ENCODE measurements at regions not wholly inside any gene's neighbourhood (a gene's known extent, or its start where the extent isn't known, plus 50 kb on each side); places are given as distances from the start of the nearest gene placed in this dataset.
A peak's percentile ranks its signal among the peaks of the same experiment; 100 is the strongest.

DNA sequence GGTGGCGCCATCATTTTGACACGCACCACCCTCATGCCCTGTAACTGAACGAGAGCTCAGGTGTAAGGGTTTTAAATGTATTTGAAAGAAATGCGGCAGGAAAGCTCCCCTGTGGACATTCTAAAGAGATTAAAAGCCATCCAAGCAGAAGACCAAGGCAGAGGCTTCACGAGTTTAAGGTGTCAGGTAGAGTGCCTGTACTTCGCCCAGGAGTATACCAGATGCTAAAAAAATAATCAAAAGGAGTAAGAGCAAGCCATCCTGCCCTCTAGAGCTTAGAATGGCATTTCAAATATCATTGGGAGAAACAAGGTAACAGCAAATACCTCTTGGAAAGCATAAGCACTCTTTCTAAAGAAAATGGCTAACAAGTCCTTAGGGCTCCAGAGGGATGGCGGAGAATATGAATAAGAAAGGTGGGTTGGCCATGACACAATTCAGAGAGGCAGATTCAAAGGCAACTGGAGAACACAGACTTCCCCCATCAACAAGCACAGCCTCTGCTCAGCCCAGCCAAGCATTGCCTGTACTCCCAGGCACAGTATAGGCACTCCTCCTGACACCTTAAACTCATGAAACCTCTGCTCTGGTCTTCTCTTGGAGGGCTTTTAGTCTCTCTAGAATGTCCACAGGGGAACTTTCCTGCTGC lies 447.6 kb downstream of the SUCLA2 start:
- H3K27ac ChIP-seq (ENCODE audit: low read length): no peak overlapping the region
- no peaks in the 10 kb centered on the region for H4K20me1 ChIP-seq (ENCODE audit: insufficient read depth)
- H3K4me2 ChIP-seq (ENCODE audit: low read length): no peak overlapping the region
- H2AFZ ChIP-seq (ENCODE audit: low read depth, low read length): no peak overlapping the region
- no peaks in the 10 kb centered on the region for H3K9me2 ChIP-seq (ENCODE audit: insufficient read depth, low read length)
- H3F3A ChIP-seq (ENCODE audit: insufficient read depth, low read length, poor library complexity, severe bottlenecking): no peaks in the 10 kb centered on the region
- H3K9ac ChIP-seq (ENCODE audit: low read length): no peak overlapping the region
- H3K4me3 ChIP-seq (ENCODE audit: low read length): no peak overlapping the region
- H3K27me3 ChIP-seq (ENCODE audit: insufficient read depth, low read depth, low read length): no peaks in the 10 kb centered on the region
- no peaks in the 10 kb centered on the region for H3K36me3 ChIP-seq (ENCODE audit: insufficient read depth, low read length)
- H3K9me3 ChIP-seq (ENCODE audit: low read length): no peaks in the 10 kb centered on the region
- TF ChIP-seq TAF1 (IDR thresholded peaks at IDR 0.05; ENCODE audit: low read depth) (no peak), SMC3 (conservative IDR thresholded peaks at IDR 0.05; ENCODE audit: poor library complexity) (no peak)
- H3K79me2 ChIP-seq (replicated peaks; ENCODE audit: insufficient read depth, low read length): no peaks in the 10 kb centered on the region

DNA sequence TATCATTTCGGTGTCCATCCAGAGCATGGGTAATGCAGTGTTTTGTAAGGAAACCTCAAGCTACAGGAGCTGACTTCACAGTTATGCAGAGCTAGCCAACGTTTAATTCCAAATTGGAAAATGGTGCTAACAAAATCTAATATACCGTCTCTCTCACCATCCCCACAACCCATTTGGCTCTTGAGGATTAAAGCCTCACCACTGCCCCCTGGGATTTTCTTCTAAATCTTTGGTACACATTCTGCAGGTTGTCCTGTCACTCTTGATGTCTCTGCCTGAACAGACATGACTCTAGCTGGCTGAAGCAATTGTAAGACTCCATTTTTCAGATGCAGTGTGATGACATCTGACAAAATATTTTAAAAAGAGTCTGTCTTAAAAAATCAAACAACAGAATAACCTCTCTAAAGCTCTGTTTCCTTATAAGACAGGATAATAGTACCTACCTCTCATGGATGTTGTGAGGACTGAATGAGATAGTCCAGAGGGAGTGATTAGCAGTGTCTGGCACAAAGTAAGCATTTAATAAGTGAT lies 451.8 kb downstream of the SUCLA2 start:
- Histone ChIP-seq H3K9ac (ENCODE audit: low read length) (no peak overlapping the region), H3K79me2 (replicated peaks; ENCODE audit: insufficient read depth, low read length) (no peaks in the 10 kb centered on the region)

DNA sequence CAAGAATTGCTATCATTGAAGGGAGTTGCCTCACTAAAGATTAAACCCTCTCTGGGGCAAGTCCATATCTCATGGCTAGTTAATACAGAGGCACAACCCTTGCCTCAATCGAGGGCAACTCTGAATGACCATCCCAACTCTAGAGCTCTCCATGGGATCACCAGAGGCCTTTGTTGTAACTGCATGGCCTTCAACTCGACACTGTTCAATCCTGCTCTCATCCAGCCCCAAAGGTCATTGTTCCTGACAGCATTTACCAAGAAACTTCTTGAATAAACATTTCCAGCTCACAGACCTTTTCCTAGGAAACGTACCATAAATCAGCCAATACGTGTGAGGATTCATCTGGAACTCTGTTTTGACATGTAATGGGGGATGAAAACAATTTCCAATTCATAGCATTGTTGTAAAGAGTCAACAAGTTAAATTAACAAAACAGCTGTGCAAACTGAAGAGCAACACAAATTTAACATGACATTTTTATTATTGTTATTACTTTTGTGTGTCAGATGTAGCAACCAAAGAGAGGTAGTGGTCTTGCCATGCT lies 452.7 kb downstream of the SUCLA2 start:
- TF ChIP-seq EZH2 (IDR thresholded peaks at IDR 0.05; ENCODE audit: borderline replicate concordance, insufficient read depth, low read length, poor library complexity, severe bottlenecking) (no peak), SMC3 (conservative IDR thresholded peaks at IDR 0.05; ENCODE audit: poor library complexity) (no peak), MXI1 (conservative IDR thresholded peaks at IDR 0.05; ENCODE audit: poor library complexity, severe bottlenecking) (no peak), EP300 (conservative IDR thresholded peaks at IDR 0.05; ENCODE audit: poor library complexity, severe bottlenecking) (no peak), POLR2AphosphoS5 (IDR thresholded peaks at IDR 0.05) (no peak)
- TF ChIP-seq, protein P1, sequence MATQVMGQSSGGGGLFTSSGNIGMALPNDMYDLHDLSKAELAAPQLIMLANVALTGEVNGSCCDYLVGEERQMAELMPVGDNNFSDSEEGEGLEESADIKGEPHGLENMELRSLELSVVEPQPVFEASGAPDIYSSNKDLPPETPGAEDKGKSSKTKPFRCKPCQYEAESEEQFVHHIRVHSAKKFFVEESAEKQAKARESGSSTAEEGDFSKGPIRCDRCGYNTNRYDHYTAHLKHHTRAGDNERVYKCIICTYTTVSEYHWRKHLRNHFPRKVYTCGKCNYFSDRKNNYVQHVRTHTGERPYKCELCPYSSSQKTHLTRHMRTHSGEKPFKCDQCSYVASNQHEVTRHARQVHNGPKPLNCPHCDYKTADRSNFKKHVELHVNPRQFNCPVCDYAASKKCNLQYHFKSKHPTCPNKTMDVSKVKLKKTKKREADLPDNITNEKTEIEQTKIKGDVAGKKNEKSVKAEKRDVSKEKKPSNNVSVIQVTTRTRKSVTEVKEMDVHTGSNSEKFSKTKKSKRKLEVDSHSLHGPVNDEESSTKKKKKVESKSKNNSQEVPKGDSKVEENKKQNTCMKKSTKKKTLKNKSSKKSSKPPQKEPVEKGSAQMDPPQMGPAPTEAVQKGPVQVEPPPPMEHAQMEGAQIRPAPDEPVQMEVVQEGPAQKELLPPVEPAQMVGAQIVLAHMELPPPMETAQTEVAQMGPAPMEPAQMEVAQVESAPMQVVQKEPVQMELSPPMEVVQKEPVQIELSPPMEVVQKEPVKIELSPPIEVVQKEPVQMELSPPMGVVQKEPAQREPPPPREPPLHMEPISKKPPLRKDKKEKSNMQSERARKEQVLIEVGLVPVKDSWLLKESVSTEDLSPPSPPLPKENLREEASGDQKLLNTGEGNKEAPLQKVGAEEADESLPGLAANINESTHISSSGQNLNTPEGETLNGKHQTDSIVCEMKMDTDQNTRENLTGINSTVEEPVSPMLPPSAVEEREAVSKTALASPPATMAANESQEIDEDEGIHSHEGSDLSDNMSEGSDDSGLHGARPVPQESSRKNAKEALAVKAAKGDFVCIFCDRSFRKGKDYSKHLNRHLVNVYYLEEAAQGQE (IDR thresholded peaks at IDR 0.05; ENCODE audit: borderline replicate concordance): no peak
- Histone ChIP-seq H3K9ac (ENCODE audit: low read length) (no peak overlapping the region), H3K36me3 (ENCODE audit: insufficient read depth, low read length) (no peaks in the 10 kb centered on the region), H4K20me1 (ENCODE audit: insufficient read depth) (no peaks in the 10 kb centered on the region), H3K4me2 (ENCODE audit: low read length) (no peak overlapping the region), H3K9me3 (ENCODE audit: low read length) (no peaks in the 10 kb centered on the region), H2AFZ (ENCODE audit: low read depth, low read length) (no peak overlapping the region), H3K4me3 (ENCODE audit: low read length) (no peak overlapping the region), H3K27ac (ENCODE audit: low read length) (no peak overlapping the region), H3K27me3 (ENCODE audit: insufficient read depth, low read depth, low read length) (no peaks in the 10 kb centered on the region), H3K79me2 (replicated peaks; ENCODE audit: insufficient read depth, low read length) (no peaks in the 10 kb centered on the region), H3F3A (ENCODE audit: insufficient read depth, low read length, poor library complexity, severe bottlenecking) (no peaks in the 10 kb centered on the region), H3K9me2 (ENCODE audit: insufficient read depth, low read length) (no peaks in the 10 kb centered on the region)

More for the DNA sequence above, 451.8 kb downstream of the SUCLA2 start:
- H3K36me3 ChIP-seq (ENCODE audit: insufficient read depth, low read length): no peaks in the 10 kb centered on the region
- H2AFZ ChIP-seq (ENCODE audit: low read depth, low read length): no peak overlapping the region
- TF ChIP-seq, protein P2, sequence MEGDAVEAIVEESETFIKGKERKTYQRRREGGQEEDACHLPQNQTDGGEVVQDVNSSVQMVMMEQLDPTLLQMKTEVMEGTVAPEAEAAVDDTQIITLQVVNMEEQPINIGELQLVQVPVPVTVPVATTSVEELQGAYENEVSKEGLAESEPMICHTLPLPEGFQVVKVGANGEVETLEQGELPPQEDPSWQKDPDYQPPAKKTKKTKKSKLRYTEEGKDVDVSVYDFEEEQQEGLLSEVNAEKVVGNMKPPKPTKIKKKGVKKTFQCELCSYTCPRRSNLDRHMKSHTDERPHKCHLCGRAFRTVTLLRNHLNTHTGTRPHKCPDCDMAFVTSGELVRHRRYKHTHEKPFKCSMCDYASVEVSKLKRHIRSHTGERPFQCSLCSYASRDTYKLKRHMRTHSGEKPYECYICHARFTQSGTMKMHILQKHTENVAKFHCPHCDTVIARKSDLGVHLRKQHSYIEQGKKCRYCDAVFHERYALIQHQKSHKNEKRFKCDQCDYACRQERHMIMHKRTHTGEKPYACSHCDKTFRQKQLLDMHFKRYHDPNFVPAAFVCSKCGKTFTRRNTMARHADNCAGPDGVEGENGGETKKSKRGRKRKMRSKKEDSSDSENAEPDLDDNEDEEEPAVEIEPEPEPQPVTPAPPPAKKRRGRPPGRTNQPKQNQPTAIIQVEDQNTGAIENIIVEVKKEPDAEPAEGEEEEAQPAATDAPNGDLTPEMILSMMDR (IDR thresholded peaks at IDR 0.05; ENCODE audit: poor library complexity, severe bottlenecking): no peak
- TF ChIP-seq POLR2AphosphoS5 (IDR thresholded peaks at IDR 0.05): peak; percentile 66
- TF ChIP-seq EP300 (conservative IDR thresholded peaks at IDR 0.05; ENCODE audit: poor library complexity, severe bottlenecking): peak; percentile 79
- H3K9me2 ChIP-seq (ENCODE audit: insufficient read depth, low read length): no peaks in the 10 kb centered on the region
- no peak overlapping the region for H3K27ac ChIP-seq (ENCODE audit: low read length)
- H4K20me1 ChIP-seq (ENCODE audit: insufficient read depth): no peaks in the 10 kb centered on the region
- H3K9me3 ChIP-seq (ENCODE audit: low read length): no peaks in the 10 kb centered on the region
- no peaks in the 10 kb centered on the region for H3F3A ChIP-seq (ENCODE audit: insufficient read depth, low read length, poor library complexity, severe bottlenecking)
- no peaks in the 10 kb centered on the region for H3K27me3 ChIP-seq (ENCODE audit: insufficient read depth, low read depth, low read length)
- no peak overlapping the region for H3K4me2 ChIP-seq (ENCODE audit: low read length)
- no peak overlapping the region for H3K4me3 ChIP-seq (ENCODE audit: low read length)

Data from neural cell (in vitro differentiated cells).